Panc1 (cell line): ENCODE measurements at regions not wholly inside any gene's neighbourhood (a gene's known extent, or its start where the extent isn't known, plus 50 kb on each side); places are given as distances from the start of the nearest gene placed in this dataset.

Experiments
- POLR2AphosphoS5 ChIP-seq: IDR thresholded peaks from 2 replicates; pipeline ENCODE4 v1.6.1; 2012; ENCODE audit warnings: mild to moderate bottlenecking, low read depth, low read length, moderate library complexity
- REST ChIP-seq, 2 experiments: IDR thresholded peaks; 2 replicates each; pipeline ENCODE4 v1.6.1; 2011 to 2012; ENCODE audit warnings: low read depth in 2 of 2, control low read depth in 1 of 2, low read length in 1 of 2, mild to moderate bottlenecking in 1 of 2, moderate library complexity in 1 of 2; ENCODE audit not compliant: insufficient read depth in 1 of 2
- SIN3A ChIP-seq: IDR thresholded peaks from 2 replicates; pipeline ENCODE4 v1.6.1; 2012; ENCODE audit warnings: low read depth, mild to moderate bottlenecking, low read length, moderate library complexity, borderline replicate concordance; ENCODE audit not compliant: insufficient read depth
- TCF7L2 ChIP-seq: IDR thresholded peaks from 2 replicates; pipeline ENCODE4 v1.6.1; 2011; ENCODE audit warnings: mild to moderate bottlenecking, low read depth, low read length, inconsistent platforms
- TF ChIP-seq, protein P1 (sequence below): fragments of 450-650 bp; IDR thresholded peaks from 2 replicates; pipeline ENCODE4 v1.5.1; 2017; ENCODE audit warnings: mild to moderate bottlenecking

DNA sequence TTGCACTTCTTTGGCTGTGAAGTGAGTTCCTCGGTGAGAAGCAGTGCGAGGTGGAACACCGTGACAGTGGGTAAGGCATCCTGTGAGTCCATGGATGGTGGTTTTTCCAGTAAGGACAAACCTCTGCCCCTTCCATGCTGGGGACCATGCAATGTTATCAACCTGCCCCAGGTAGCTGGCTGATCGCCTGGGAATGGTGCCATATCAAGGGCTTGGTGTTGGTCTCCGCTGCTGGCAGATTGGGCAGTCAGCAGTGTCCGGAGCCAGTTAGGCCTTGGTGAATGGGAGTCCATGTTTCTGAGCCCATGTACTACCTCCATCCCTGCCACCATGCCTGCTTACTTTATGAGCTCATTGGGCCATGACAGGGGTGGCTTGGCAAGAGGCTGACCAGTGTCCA is 114.7 kb upstream of the C14orf180 start:
- TF ChIP-seq, protein P1, sequence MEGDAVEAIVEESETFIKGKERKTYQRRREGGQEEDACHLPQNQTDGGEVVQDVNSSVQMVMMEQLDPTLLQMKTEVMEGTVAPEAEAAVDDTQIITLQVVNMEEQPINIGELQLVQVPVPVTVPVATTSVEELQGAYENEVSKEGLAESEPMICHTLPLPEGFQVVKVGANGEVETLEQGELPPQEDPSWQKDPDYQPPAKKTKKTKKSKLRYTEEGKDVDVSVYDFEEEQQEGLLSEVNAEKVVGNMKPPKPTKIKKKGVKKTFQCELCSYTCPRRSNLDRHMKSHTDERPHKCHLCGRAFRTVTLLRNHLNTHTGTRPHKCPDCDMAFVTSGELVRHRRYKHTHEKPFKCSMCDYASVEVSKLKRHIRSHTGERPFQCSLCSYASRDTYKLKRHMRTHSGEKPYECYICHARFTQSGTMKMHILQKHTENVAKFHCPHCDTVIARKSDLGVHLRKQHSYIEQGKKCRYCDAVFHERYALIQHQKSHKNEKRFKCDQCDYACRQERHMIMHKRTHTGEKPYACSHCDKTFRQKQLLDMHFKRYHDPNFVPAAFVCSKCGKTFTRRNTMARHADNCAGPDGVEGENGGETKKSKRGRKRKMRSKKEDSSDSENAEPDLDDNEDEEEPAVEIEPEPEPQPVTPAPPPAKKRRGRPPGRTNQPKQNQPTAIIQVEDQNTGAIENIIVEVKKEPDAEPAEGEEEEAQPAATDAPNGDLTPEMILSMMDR, result no peak
- no peak for TF ChIP-seq SIN3A
- no peak for TF ChIP-seq POLR2AphosphoS5
- TF ChIP-seq TCF7L2, result no peak
- TF ChIP-seq REST (IDR thresholded peaks at IDR 0.05; ENCODE audit: insufficient read depth in 1 of 2, low read depth in 2 of 2, low read length in 1 of 2), result no peak
